ENCODE measurements at regions not wholly inside any gene's neighbourhood (a gene's known extent, or its start where the extent isn't known, plus 50 kb on each side); places are given as distances from the start of the nearest gene placed in this dataset.

DNA sequence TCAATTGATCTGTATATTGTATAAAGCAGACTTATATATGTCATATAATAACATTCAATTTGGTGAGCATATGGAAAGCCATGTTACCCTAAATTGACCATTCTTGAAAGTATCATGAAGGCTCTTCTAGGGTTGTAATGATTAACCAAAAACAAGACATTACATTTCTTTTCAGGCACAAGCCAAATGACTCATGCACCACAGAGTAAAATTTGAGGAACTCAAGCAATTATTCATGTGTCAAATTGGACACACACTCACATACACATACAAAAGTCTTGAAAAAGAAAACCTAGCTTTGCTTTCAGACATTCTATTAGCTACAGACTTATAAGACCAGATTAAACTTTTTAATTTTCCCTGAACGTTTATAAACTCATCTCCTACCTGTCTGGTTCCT, 146.5 kb upstream of the PCDH18 start:
- Histone ChIP-seq H3K9ac (ENCODE audit: low read length in 5 of 5) (no peak overlapping the region), H3K36me3 (ENCODE audit: control insufficient read depth in 5 of 5, insufficient read depth in 5 of 5, low read length in 5 of 5) (no peaks in the 10 kb centered on the region), H3K4me3 (ENCODE audit: low read depth in 1 of 5, low read length in 5 of 5) (no peak overlapping the region), H3K27me3 (ENCODE audit: control insufficient read depth in 5 of 5, insufficient read depth in 4 of 5, low read length in 5 of 5) (no peaks in the 10 kb centered on the region), H3K4me1 (ENCODE audit: control insufficient read depth in 5 of 5, insufficient read depth in 5 of 5, low read length in 5 of 5) (peaks cover 0 to 3% (median 0%) of the 10 kb centered on the region in 5 donors), H3K27ac (ENCODE audit: low read depth, low read length) (no peak overlapping the region), H3K9me3 (ENCODE audit: control insufficient read depth in 5 of 5, low read length in 5 of 5) (no peaks in the 10 kb centered on the region)

DNA sequence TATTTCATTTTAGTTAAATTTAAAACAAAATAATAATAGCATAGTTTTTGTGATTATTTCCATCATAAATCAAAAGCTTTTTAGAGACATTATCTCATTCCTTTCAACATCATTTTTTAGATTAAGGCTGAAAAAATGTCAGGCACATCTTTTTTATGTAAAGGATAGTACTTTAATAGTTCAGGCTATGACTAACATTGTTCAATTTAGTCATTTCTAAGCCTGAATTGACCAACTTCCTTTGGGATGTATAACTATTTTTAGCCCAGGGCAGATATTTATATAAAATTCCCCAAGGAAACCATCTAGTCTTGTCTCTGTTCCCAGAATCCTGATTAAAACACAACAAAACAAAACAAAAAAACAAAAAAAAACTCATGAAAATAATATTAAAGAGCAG, 145.6 kb upstream of the PCDH18 start:
- Histone ChIP-seq H3K27me3 (ENCODE audit: control insufficient read depth in 5 of 5, insufficient read depth in 4 of 5, low read length in 5 of 5) (no peaks in the 10 kb centered on the region), H3K9ac (ENCODE audit: low read length in 5 of 5) (no peak overlapping the region), H3K36me3 (ENCODE audit: control insufficient read depth in 5 of 5, insufficient read depth in 5 of 5, low read length in 5 of 5) (no peaks in the 10 kb centered on the region), H3K4me3 (ENCODE audit: low read depth in 1 of 5, low read length in 5 of 5) (no peak overlapping the region), H3K9me3 (ENCODE audit: control insufficient read depth in 5 of 5, low read length in 5 of 5) (no peaks in the 10 kb centered on the region), H3K4me1 (ENCODE audit: control insufficient read depth in 5 of 5, insufficient read depth in 5 of 5, low read length in 5 of 5) (peaks cover 0 to 3% (median 0%) of the 10 kb centered on the region in 5 donors), H3K27ac (ENCODE audit: low read depth, low read length) (no peak overlapping the region)

- Histone ChIP-seq H3K4me3 (ENCODE audit: low read depth in 1 of 5, low read length in 5 of 5) (no peak overlapping the region), H3K9me3 (ENCODE audit: control insufficient read depth in 5 of 5, low read length in 5 of 5) (no peaks in the 10 kb centered on the region), H3K36me3 (ENCODE audit: control insufficient read depth in 5 of 5, insufficient read depth in 5 of 5, low read length in 5 of 5) (no peaks in the 10 kb centered on the region), H3K4me1 (ENCODE audit: control insufficient read depth in 5 of 5, insufficient read depth in 5 of 5, low read length in 5 of 5) (peaks cover 0 to 10% (median 3%) of the 10 kb centered on the region in 5 donors), H3K27ac (ENCODE audit: low read depth, low read length) (no peak overlapping the region), H3K27me3 (ENCODE audit: control insufficient read depth in 5 of 5, insufficient read depth in 4 of 5, low read length in 5 of 5) (no peaks in the 10 kb centered on the region), H3K9ac (ENCODE audit: low read length in 5 of 5) (no peak overlapping the region)
Observed at GRCh38 chr4:137676357-137676998, 144.2 kb upstream of the PCDH18 start.

DNA sequence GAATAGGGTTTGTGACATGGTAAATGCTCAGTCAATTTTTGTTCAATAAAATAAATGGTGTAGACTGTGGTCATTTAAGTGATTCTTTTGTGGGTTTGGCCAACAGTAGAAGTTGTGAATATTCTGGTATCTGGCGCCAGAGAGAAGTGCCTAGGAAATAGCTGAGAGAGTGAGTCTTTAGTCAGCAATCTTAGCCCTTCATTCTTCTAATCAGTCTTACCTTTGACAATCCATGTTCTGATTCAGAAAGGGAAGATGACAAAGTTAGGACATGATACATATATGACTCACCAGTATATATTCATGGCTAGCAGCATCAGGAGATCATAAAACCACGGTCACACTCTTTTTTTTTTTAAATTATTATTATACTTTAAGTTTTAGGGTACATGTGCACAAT, 141.8 kb upstream of the PCDH18 start:
- Histone ChIP-seq H3K4me3 (ENCODE audit: low read depth in 1 of 5, low read length in 5 of 5) (no peak overlapping the region), H3K9me3 (ENCODE audit: control insufficient read depth in 5 of 5, low read length in 5 of 5) (no peaks in the 10 kb centered on the region), H3K27ac (ENCODE audit: low read depth, low read length) (no peak overlapping the region), H3K36me3 (ENCODE audit: control insufficient read depth in 5 of 5, insufficient read depth in 5 of 5, low read length in 5 of 5) (no peaks in the 10 kb centered on the region), H3K4me1 (ENCODE audit: control insufficient read depth in 5 of 5, insufficient read depth in 5 of 5, low read length in 5 of 5) (peaks cover 0 to 15% (median 3%) of the 10 kb centered on the region in 5 donors), H3K9ac (ENCODE audit: low read length in 5 of 5) (no peak overlapping the region), H3K27me3 (ENCODE audit: control insufficient read depth in 5 of 5, insufficient read depth in 4 of 5, low read length in 5 of 5) (no peaks in the 10 kb centered on the region)

GRCh38 chr4:137668885-137669545, 136.7 kb upstream of the PCDH18 start:
- Histone ChIP-seq H3K4me1 (ENCODE audit: control insufficient read depth in 5 of 5, insufficient read depth in 5 of 5, low read length in 5 of 5) (peaks cover 0 to 19% (median 6%) of the 10 kb centered on the region in 5 donors), H3K4me3 (ENCODE audit: low read depth in 1 of 5, low read length in 5 of 5) (no peak overlapping the region), H3K36me3 (ENCODE audit: control insufficient read depth in 5 of 5, insufficient read depth in 5 of 5, low read length in 5 of 5) (no peaks in the 10 kb centered on the region), H3K27ac (ENCODE audit: low read depth, low read length) (no peak overlapping the region), H3K9ac (ENCODE audit: low read length in 5 of 5) (no peak overlapping the region), H3K9me3 (ENCODE audit: control insufficient read depth in 5 of 5, low read length in 5 of 5) (no peaks in the 10 kb centered on the region), H3K27me3 (ENCODE audit: control insufficient read depth in 5 of 5, insufficient read depth in 4 of 5, low read length in 5 of 5) (no peaks in the 10 kb centered on the region)

DNA sequence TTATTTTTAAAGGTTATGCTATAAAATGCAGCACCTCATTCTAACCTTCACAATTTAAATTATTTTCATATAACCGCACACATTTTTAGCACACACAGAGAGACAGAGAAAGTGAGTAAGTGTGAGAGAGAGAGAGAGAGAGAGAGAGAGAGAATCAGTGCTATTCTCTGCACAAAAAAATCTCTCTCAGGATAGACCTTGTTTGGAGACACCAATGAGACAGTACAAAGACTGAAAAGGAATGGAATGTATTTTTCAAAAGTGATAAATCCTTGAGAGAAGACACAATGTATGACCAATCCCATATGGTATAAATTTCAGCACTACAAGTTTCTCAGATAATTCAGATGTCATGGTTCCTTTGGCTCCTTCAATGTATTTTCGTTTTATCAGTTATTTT, 132.1 kb upstream of the PCDH18 start:
- Histone ChIP-seq H3K4me1 (ENCODE audit: control insufficient read depth in 5 of 5, insufficient read depth in 5 of 5, low read length in 5 of 5) (peaks cover 0 to 26% (median 7%) of the 10 kb centered on the region in 5 donors), H3K27ac (ENCODE audit: low read depth, low read length) (no peak overlapping the region)

GRCh38 chr4:137664046-137664387, 131.7 kb upstream of the PCDH18 start:
- H3K27ac ChIP-seq (ENCODE audit: low read depth, low read length), result no peak overlapping the region
- H3K27me3 ChIP-seq (ENCODE audit: control insufficient read depth in 5 of 5, insufficient read depth in 4 of 5, low read length in 5 of 5), result no peaks in the 10 kb centered on the region
- no peak overlapping the region for H3K9ac ChIP-seq (ENCODE audit: low read length in 5 of 5)
- H3K4me1 ChIP-seq (ENCODE audit: control insufficient read depth in 5 of 5, insufficient read depth in 5 of 5, low read length in 5 of 5), result peaks cover 0 to 30% (median 8%) of the 10 kb centered on the region in 5 donors
- H3K36me3 ChIP-seq (ENCODE audit: control insufficient read depth in 5 of 5, insufficient read depth in 5 of 5, low read length in 5 of 5), result no peaks in the 10 kb centered on the region
- peaks cover 0 to 5% (median 0%) of the 10 kb centered on the region in 5 donors for H3K9me3 ChIP-seq (ENCODE audit: control insufficient read depth in 5 of 5, low read length in 5 of 5)
- H3K4me3 ChIP-seq (ENCODE audit: low read depth in 1 of 5, low read length in 5 of 5), result no peak overlapping the region

More for the DNA sequence above, 132.1 kb upstream of the PCDH18 start:
- Histone ChIP-seq H3K36me3 (ENCODE audit: control insufficient read depth in 5 of 5, insufficient read depth in 5 of 5, low read length in 5 of 5) (no peaks in the 10 kb centered on the region), H3K4me3 (ENCODE audit: low read depth in 1 of 5, low read length in 5 of 5) (no peak overlapping the region), H3K9me3 (ENCODE audit: control insufficient read depth in 5 of 5, low read length in 5 of 5) (peaks cover 0 to 5% (median 0%) of the 10 kb centered on the region in 5 donors), H3K9ac (ENCODE audit: low read length in 5 of 5) (no peak overlapping the region), H3K27me3 (ENCODE audit: control insufficient read depth in 5 of 5, insufficient read depth in 4 of 5, low read length in 5 of 5) (no peaks in the 10 kb centered on the region)

DNA sequence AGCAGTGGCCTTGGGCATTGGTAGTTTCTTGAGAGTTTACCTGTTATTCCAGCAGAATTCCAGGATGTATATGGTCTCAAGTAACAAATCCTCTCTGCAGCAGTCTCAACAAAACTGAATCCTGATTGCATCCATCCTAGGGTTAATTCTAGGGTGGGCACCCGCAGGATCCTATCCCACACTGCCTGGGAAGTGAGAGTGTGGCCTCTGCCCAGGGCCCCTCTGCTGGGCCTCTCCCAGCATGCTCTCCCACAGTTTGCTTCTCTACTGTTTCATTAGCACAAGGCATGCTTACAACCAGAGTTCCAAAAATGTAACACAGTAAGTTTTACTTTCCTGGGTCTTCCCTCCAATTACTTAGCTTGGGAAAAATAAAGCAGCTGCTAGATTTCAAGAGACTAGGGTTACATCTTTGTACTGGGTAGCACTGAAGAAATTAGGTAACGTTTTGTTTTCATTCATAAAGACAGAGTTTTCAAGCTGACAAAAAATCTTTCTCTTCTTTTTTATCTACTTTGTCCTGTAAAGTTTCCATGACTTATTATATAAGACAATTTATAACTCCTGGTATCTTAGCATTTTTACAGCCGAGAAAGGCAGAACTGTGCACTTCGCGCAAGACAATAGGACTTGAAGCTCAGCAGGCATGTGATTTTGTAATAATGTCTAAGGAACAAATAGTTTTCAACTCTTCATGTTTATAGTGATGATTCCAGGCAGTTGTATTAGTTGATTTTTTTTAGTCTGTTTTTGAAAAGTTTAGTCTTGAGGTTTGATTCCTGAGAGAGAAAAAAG, 131.2 kb upstream of the PCDH18 start:
- Histone ChIP-seq H3K9me3 (ENCODE audit: control insufficient read depth in 5 of 5, low read length in 5 of 5) (peaks cover 0 to 5% (median 0%) of the 10 kb centered on the region in 5 donors), H3K36me3 (ENCODE audit: control insufficient read depth in 5 of 5, insufficient read depth in 5 of 5, low read length in 5 of 5) (no peaks in the 10 kb centered on the region), H3K4me3 (ENCODE audit: low read depth in 1 of 5, low read length in 5 of 5) (no peak overlapping the region), H3K27me3 (ENCODE audit: control insufficient read depth in 5 of 5, insufficient read depth in 4 of 5, low read length in 5 of 5) (no peaks in the 10 kb centered on the region), H3K9ac (ENCODE audit: low read length in 5 of 5) (no peak overlapping the region), H3K4me1 (ENCODE audit: control insufficient read depth in 5 of 5, insufficient read depth in 5 of 5, low read length in 5 of 5) (peaks cover 0 to 35% (median 8%) of the 10 kb centered on the region in 5 donors), H3K27ac (ENCODE audit: low read depth, low read length) (no peak overlapping the region)

GRCh38 chr4:137661693-137662092, 129.4 kb upstream of the PCDH18 start:
- H3K36me3 ChIP-seq (ENCODE audit: control insufficient read depth in 5 of 5, insufficient read depth in 5 of 5, low read length in 5 of 5), result no peaks in the 10 kb centered on the region
- peak overlapping the region in 1 of 5 donors; percentile 45 for H3K4me3 ChIP-seq (ENCODE audit: low read depth in 1 of 5, low read length in 5 of 5)
- no peaks in the 10 kb centered on the region for H3K27me3 ChIP-seq (ENCODE audit: control insufficient read depth in 5 of 5, insufficient read depth in 4 of 5, low read length in 5 of 5)
- H3K27ac ChIP-seq (ENCODE audit: low read depth, low read length), result no peak overlapping the region
- peaks cover 0 to 35% (median 8%) of the 10 kb centered on the region in 5 donors for H3K4me1 ChIP-seq (ENCODE audit: control insufficient read depth in 5 of 5, insufficient read depth in 5 of 5, low read length in 5 of 5)
- no peak overlapping the region for H3K9ac ChIP-seq (ENCODE audit: low read length in 5 of 5)
- H3K9me3 ChIP-seq (ENCODE audit: control insufficient read depth in 5 of 5, low read length in 5 of 5), result peaks cover 0 to 5% (median 0%) of the 10 kb centered on the region in 5 donors

GRCh38 chr4:137660211-137660610, 127.9 kb upstream of the PCDH18 start:
- peaks cover 0 to 5% (median 0%) of the 10 kb centered on the region in 5 donors for H3K9me3 ChIP-seq (ENCODE audit: control insufficient read depth in 5 of 5, low read length in 5 of 5)
- H3K27me3 ChIP-seq (ENCODE audit: control insufficient read depth in 5 of 5, insufficient read depth in 4 of 5, low read length in 5 of 5), result no peaks in the 10 kb centered on the region
- peak overlapping the region; percentile 89 for H3K27ac ChIP-seq (ENCODE audit: low read depth, low read length)
- no peaks in the 10 kb centered on the region for H3K36me3 ChIP-seq (ENCODE audit: control insufficient read depth in 5 of 5, insufficient read depth in 5 of 5, low read length in 5 of 5)
- no peak overlapping the region for H3K4me3 ChIP-seq (ENCODE audit: low read depth in 1 of 5, low read length in 5 of 5)
- peak overlapping the region in 2 of 5 donors; percentile 57 to 63 for H3K9ac ChIP-seq (ENCODE audit: low read length in 5 of 5)
- H3K4me1 ChIP-seq (ENCODE audit: control insufficient read depth in 5 of 5, insufficient read depth in 5 of 5, low read length in 5 of 5), result peaks cover 0 to 35% (median 8%) of the 10 kb centered on the region in 5 donors
